ENCODE measurements at regions not wholly inside any gene's neighbourhood (a gene's known extent, or its start where the extent isn't known, plus 50 kb on each side); places are given as distances from the start of the nearest gene placed in this dataset.

- DNase-seq (ENCODE audit: low spot score in 2 of 2), result no peak
- no peak for FAIRE-seq
Measured at GRCh38 chr6:129778793-129779192, 68.8 kb upstream of the ARHGAP18 start.

GRCh38 chr6:129777371-129777770, 67.4 kb upstream of the ARHGAP18 start:
- FAIRE-seq (no peak), DNase-seq (ENCODE audit: low spot score in 2 of 2) (no peak)

DNA sequence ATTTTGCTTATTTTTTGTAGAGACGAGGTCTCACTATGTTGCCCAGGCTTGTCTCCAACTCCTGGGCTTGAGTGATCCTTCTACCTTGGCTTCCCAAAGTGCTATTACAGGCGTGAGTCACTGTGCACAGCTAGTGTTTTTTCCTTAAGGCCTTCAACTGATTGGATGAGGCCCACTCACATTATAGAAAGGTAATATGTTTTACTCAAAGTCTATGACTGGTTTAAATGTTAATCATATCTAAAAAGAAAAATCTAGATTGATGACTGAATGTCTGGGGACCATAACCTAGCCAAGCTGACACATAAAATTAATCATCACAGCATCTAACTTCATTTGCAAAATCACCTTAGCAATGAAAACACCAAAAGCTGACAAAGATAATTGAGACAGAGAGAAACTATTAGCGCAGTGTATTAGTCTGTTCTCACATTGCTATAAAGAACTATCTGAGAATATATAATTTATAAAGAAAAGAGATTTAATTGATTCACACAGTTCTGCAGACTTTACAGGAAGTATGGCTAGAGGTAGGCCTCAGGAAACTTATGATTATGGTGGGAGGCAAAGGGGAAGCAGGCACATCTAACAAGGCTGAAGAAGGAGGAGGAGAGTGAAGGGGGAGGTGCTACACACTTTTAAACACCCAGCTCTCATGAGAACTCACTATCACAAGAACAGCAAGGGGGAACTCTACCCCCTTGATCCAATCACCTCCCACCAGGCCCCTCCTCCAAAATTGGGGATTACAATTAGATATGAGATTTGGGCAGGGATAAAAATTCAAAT, 66.8 kb upstream of the ARHGAP18 start:
- FAIRE-seq (no peak), DNase-seq (ENCODE audit: low spot score in 2 of 2) (no peak)

DNA sequence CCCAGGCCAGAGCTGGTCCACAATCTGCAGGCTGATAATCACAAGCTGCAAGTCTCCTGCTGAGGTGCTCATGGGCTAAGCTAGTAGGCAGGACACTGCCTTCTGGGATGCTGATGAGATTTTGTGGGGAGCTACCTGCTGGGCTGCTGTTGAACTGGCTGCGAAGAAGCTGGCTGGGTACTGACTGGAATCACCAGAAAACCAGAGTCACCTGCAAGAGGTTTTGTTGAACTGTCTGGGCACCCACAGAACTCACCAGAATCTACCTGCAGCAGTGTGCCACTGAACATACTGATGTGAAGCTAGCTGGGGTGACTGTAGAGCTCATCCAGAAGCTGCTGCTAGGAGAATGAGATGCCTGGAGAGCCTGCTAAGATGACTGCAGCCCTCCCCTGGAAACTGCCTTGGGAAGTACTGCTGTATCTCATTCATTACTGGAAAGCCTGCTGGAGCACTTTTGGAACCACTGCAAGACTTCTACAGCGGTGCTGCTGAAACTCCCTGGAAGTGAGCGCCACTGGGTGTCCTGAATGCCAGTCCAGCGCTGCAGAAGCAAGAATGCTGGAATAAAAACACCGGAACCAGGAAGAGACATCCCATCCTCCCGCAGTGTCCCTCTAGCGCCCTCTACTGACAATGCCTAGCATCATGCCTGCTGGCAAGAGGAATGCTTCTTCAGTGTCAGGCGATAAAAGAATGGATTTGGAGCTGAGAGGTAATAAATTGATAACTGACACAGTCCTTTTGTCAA, 64.9 kb upstream of the ARHGAP18 start:
- DNase-seq (ENCODE audit: low spot score in 2 of 2) (peak; percentile 29 to 37), FAIRE-seq (no peak)

DNA sequence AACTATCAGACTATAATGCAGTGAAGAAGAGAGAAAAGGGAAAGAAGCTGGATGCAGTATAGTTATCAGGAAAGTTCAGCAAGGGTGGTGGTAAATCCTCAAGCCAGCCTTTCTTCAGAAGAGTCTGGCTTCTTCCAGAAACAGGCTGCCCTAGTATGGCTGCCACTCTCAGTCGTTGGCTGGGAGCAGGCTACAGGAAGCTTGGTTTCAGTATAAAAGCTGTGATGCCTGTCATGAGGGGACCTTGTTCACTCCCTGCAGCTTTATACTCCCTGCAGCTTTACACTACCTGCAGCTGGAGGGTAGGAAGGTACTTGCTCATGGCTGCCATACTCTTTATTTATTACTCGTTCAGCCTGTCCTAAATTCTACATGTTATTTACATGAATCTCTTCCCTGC, 63.3 kb upstream of the ARHGAP18 start:
- no peak for DNase-seq (ENCODE audit: low spot score in 2 of 2)
- FAIRE-seq, result no peak

DNA sequence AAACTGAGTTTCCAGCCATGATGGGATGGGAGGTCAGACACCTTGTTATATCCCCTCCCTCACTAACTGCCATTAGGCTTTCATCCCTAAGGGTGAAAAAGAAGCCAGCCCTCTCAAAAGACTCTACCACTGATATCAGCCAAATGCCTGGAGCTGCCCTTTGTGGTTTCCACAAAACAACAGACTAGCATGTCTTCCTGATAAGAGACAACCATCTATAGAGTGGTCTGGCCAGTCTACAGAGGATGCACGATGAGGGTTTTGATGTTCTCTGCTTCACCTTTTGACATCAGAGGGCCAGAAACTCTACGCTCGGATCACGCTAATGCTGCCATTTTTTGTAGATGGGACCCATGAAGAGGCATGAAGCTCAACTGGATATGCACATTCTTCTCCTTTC, 61.7 kb upstream of the ARHGAP18 start:
- DNase-seq (ENCODE audit: low spot score in 2 of 2) (no peak), FAIRE-seq (no peak)

DNA sequence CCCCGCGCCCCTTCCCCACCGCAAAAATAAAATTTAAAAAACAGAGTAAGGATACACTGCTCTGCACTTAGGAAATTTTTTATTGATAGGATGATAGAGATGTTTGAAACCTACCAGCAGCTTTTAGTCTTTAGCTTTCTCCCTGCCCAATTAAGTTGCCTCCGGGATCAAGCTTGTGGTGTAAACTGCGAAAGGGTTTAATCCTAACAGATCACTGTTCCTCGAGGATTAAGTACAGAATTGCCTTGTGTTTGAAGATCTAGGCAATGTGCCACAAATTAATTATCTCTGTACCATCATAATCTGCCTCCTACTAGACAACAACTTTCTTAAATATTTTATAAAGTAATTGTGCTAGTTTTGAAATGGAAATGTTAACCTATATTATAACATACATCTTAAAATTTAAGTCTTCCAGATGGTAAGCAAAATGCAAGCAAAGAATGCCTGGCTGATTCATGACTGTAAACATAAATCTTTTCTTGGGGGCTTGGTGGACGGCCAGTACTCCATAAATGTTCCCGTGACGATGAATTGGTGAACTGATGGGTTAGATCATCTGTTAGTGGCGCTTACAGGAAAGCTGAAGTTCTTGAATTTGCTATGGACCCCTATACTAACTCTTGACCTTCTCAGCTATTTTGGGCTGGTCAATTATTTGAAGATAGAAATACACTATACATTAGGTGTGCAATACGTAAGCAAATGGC, 58.0 kb upstream of the ARHGAP18 start:
- DNase-seq (ENCODE audit: low spot score in 2 of 2) (no peak), FAIRE-seq (no peak)

DNA sequence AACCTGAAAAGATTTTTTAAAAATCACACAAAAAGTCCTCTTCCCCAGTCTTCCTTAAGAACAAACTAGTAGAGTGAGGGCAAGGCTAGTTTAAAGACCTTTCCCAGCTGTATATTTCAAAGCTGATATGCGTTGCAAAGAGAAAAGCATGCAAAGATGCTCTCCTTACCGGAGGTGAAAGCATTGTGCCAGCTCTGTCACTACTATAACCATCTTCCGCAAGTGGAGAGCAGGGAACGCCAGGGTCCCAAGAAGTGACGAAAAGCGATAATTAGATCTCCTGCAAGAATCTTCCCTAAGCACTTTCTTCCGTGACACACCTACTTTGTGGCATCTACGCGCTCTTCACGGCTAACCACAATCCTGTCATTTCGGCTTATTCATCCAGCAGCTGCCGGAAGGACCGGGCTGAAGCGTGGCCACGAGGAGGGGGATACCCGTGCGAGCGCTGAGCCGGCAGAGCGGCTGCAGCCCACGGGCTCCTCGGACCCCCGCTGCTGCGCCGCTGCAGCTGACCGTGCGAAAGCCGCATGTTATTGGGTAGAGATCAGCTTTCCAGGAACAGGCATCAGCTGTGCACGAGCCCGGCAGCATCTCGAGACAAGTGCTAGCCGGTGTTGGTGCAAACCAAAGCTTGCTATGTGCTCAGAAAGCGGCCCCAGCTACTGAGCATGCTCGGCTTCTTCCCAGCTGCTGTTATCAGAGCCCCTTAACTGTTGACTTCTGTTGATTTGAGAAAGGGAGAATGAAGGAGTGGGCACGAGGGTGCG, 57.2 kb upstream of the ARHGAP18 start:
- no peak for FAIRE-seq

GRCh38 chr6:129764761-129765407, 54.9 kb upstream of the ARHGAP18 start:
- no peak for DNase-seq (ENCODE audit: low spot score in 2 of 2)
- FAIRE-seq, result no peak

More for the DNA sequence above, 57.2 kb upstream of the ARHGAP18 start:
- DNase-seq (ENCODE audit: low spot score in 2 of 2), result no peak

DNA sequence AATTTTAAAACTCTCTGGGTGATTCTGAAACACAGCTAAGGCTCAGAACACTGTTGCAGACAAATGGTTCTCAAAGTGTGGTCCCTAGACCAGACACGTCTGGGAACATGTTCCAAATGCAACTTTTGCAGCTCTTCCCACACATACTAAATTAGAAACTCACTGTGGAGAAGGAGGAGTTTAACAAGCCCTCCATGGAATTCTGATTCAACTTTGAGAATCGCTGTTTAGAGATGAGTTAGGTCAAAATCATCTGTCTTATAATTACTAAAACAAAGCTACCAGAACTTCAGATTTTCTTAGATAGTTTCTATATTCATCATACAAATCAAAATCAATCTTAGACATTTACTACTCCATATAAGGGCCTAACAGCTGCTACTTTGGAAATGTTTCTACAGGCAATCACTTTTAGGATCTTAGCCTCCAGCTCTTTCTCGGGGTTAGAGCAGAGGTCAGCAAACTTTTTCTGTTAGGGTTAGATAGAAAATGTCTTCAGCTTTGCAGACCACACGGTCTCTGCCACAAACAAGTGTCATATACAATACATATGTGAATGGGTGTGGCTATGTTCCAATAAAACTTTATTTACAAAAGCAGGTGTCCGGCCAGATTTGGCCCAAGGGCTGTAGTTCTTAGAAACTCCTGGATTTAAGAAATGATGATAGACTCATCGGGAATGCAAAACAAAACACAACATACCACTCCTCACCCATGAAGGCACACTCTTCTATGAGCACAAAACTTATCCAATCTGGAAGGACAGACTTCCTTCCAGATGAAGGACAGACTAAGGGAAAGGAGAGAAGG, 50.0 kb upstream of the ARHGAP18 start:
- FAIRE-seq (no peak), DNase-seq (ENCODE audit: low spot score in 2 of 2) (no peak)

Data from frontal cortex (tissue), 3 donors.